ENCODE measurements at regions not wholly inside any gene's neighbourhood (a gene's known extent, or its start where the extent isn't known, plus 50 kb on each side); places are given as distances from the start of the nearest gene placed in this dataset.

DNA sequence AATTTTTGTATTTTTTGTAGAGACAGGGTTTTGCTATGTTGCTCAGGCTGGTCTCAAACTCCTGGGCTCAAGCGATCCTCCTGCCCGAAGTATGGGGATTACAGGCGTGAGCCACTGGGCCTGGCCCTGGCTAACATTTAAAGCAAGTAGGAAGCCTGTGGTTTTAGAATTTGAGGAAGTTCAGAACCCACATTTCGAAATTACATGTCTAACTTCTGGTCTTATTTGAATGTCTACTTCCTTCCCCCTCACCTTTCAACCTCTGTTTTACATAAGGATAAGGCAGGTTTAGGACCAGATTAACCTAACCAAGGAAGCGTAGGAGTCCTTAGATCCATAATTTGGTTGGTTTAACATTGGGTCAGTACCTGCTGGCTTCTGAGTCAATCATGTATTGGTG lies 120.5 kb upstream of the PROK2 start:
- H3K23ac ChIP-seq (ENCODE audit: low read depth, low read length, poor library complexity) = no peak overlapping the region
- H2BK12ac ChIP-seq (ENCODE audit: low read length) = no peak overlapping the region
- no CpG with 5 or more reads among the region's 5 CpGs for WGBS, 2 donors (ENCODE audit: extremely low coverage in 2 of 2, insufficient read length in 2 of 2, insufficient replicate concordance in 1 of 2)
- no peaks in the 10 kb centered on the region for H3K9me3 ChIP-seq (replicated peaks in 1 of 2; ENCODE audit: control insufficient read depth in 2 of 2, insufficient read depth in 1 of 2, low read depth in 1 of 2, low read length in 2 of 2)
- no peak overlapping the region for H3K4me2 ChIP-seq (ENCODE audit: insufficient read depth, low read length, poor library complexity, severe bottlenecking)
- DNase-seq (ENCODE audit: low spot score) = no peak
- peaks cover 0 to 2% (median 0%) of the 10 kb centered on the region in 3 experiments for H3K27me3 ChIP-seq (ENCODE audit: control insufficient read depth in 3 of 3, insufficient read depth in 3 of 3, low read depth in 1 of 3, low read length in 3 of 3)
- no peak overlapping the region for H3K27ac ChIP-seq (replicated peaks; ENCODE audit: low read length)
- H4K8ac ChIP-seq (ENCODE audit: low read depth, low read length) = no peak overlapping the region
- no peak overlapping the region for H2BK120ac ChIP-seq (ENCODE audit: low read depth, low read length)
- no peak overlapping the region for H3K14ac ChIP-seq (ENCODE audit: low read length)
- H4K91ac ChIP-seq (ENCODE audit: low read depth, low read length, poor library complexity) = no peak overlapping the region
- peaks cover 0 to 2% of the 10 kb centered on the region in 2 donors for H3K4me1 ChIP-seq (ENCODE audit: control insufficient read depth in 2 of 2, insufficient read depth in 1 of 2, low read depth in 1 of 2, low read length in 2 of 2)
- H2AK5ac ChIP-seq (ENCODE audit: low read depth, low read length) = no peak overlapping the region
- no peak overlapping the region for H3K4ac ChIP-seq (ENCODE audit: low read length)
- H3K9ac ChIP-seq (ENCODE audit: low read depth, low read length, poor library complexity) = no peak overlapping the region
- H2AFZ ChIP-seq (ENCODE audit: low read length) = no peak overlapping the region
- H3K79me1 ChIP-seq (ENCODE audit: low read depth, low read length) = no peaks in the 10 kb centered on the region
- H2BK5ac ChIP-seq (ENCODE audit: low read length) = no peak overlapping the region
- H3K4me3 ChIP-seq (ENCODE audit: low read length in 2 of 2) = no peak overlapping the region
- H3K36me3 ChIP-seq (replicated peaks in 1 of 2; ENCODE audit: control insufficient read depth in 2 of 2, insufficient read depth in 2 of 2, low read length in 2 of 2) = no peaks in the 10 kb centered on the region
- no peak overlapping the region for H2BK15ac ChIP-seq (ENCODE audit: low read length)
- no peak overlapping the region for H3K18ac ChIP-seq (ENCODE audit: low read length)

DNA sequence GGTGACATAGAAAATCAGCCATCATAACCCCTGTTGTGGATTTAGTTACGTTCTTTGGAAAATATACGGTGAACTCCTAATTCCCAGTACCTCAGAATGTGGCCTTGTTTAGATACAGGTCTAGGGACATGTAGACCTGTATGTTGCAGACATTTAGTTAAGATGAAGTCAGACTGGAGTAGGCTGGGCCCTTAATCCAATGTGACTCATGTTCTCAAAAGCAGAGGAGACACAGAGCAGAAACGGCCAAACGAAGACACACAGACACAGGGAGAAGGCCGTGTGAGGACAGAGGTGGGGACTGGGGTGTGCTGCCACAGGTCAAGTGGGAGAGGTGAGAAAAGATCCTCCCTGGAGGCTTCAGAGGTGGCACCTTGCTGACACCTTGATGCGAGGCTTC lies 119.0 kb upstream of the PROK2 start:
- Histone ChIP-seq H3K27ac (replicated peaks; ENCODE audit: low read length) (no peak overlapping the region), H4K8ac (ENCODE audit: low read depth, low read length) (no peak overlapping the region), H4K91ac (ENCODE audit: low read depth, low read length, poor library complexity) (no peak overlapping the region), H3K4me2 (ENCODE audit: insufficient read depth, low read length, poor library complexity, severe bottlenecking) (no peak overlapping the region), H3K18ac (ENCODE audit: low read length) (no peak overlapping the region), H2BK5ac (ENCODE audit: low read length) (no peak overlapping the region), H2AFZ (ENCODE audit: low read length) (no peak overlapping the region), H2AK5ac (ENCODE audit: low read depth, low read length) (no peak overlapping the region), H3K9ac (ENCODE audit: low read depth, low read length, poor library complexity) (no peak overlapping the region), H2BK15ac (ENCODE audit: low read length) (no peak overlapping the region), H3K36me3 (replicated peaks in 1 of 2; ENCODE audit: control insufficient read depth in 2 of 2, insufficient read depth in 2 of 2, low read length in 2 of 2) (no peaks in the 10 kb centered on the region), H2BK120ac (ENCODE audit: low read depth, low read length) (no peak overlapping the region), H3K27me3 (ENCODE audit: control insufficient read depth in 3 of 3, insufficient read depth in 3 of 3, low read depth in 1 of 3, low read length in 3 of 3) (peaks cover 0 to 2% (median 0%) of the 10 kb centered on the region in 3 experiments), H3K14ac (ENCODE audit: low read length) (no peak overlapping the region), H3K23ac (ENCODE audit: low read depth, low read length, poor library complexity) (no peak overlapping the region), H2BK12ac (ENCODE audit: low read length) (no peak overlapping the region), H3K4ac (ENCODE audit: low read length) (no peak overlapping the region), H3K4me1 (ENCODE audit: control insufficient read depth in 2 of 2, insufficient read depth in 1 of 2, low read depth in 1 of 2, low read length in 2 of 2) (peaks cover 0 to 2% of the 10 kb centered on the region in 2 donors), H3K79me1 (ENCODE audit: low read depth, low read length) (no peaks in the 10 kb centered on the region), H3K9me3 (replicated peaks in 1 of 2; ENCODE audit: control insufficient read depth in 2 of 2, insufficient read depth in 1 of 2, low read depth in 1 of 2, low read length in 2 of 2) (peaks cover 0 to 2% of the 10 kb centered on the region in 2 donors), H3K4me3 (ENCODE audit: low read length in 2 of 2) (no peak overlapping the region)
- no CpG with 5 or more reads among the region's 6 CpGs for WGBS, 2 donors (ENCODE audit: extremely low coverage in 2 of 2, insufficient read length in 2 of 2, insufficient replicate concordance in 1 of 2)
- DNase-seq (ENCODE audit: low spot score) = no peak

DNA sequence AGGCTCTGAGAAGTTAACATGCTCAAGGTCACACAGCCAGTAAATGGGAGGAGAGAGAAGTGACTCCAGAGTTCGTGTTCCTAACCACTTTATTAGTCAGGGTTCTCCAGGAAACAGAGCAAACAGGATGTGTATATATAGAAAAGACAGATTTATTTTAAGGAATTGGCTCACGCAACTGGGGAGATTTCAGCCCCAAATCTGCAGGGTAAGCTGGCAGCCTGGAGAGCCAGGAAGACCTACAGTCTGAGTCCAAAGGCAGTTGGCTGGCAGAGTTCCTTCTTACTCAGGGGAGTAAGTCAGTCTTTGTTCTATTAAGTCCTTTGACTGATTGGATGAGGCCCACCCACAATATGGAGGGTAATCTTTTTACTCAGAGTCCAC lies 118.2 kb upstream of the PROK2 start:
- no peak overlapping the region for H4K91ac ChIP-seq (ENCODE audit: low read depth, low read length, poor library complexity)
- no peak overlapping the region for H3K4me2 ChIP-seq (ENCODE audit: insufficient read depth, low read length, poor library complexity, severe bottlenecking)
- H2BK15ac ChIP-seq (ENCODE audit: low read length) = no peak overlapping the region
- H3K9me3 ChIP-seq (replicated peaks in 1 of 2; ENCODE audit: control insufficient read depth in 2 of 2, insufficient read depth in 1 of 2, low read depth in 1 of 2, low read length in 2 of 2) = peaks cover 0 to 2% of the 10 kb centered on the region in 2 donors
- no peak overlapping the region for H2BK120ac ChIP-seq (ENCODE audit: low read depth, low read length)
- H3K4ac ChIP-seq (ENCODE audit: low read length) = no peak overlapping the region
- no peak overlapping the region for H3K23ac ChIP-seq (ENCODE audit: low read depth, low read length, poor library complexity)
- H3K18ac ChIP-seq (ENCODE audit: low read length) = no peak overlapping the region
- no peak overlapping the region for H4K8ac ChIP-seq (ENCODE audit: low read depth, low read length)
- no peaks in the 10 kb centered on the region for H3K79me1 ChIP-seq (ENCODE audit: low read depth, low read length)
- H3K9ac ChIP-seq (ENCODE audit: low read depth, low read length, poor library complexity) = no peak overlapping the region
- H2AK5ac ChIP-seq (ENCODE audit: low read depth, low read length) = no peak overlapping the region
- no peak overlapping the region for H3K14ac ChIP-seq (ENCODE audit: low read length)
- H3K27ac ChIP-seq (replicated peaks; ENCODE audit: low read length) = no peak overlapping the region
- no peak overlapping the region for H2AFZ ChIP-seq (ENCODE audit: low read length)
- no peak overlapping the region for H2BK12ac ChIP-seq (ENCODE audit: low read length)
- no peaks in the 10 kb centered on the region for H3K36me3 ChIP-seq (replicated peaks in 1 of 2; ENCODE audit: control insufficient read depth in 2 of 2, insufficient read depth in 2 of 2, low read length in 2 of 2)
- no peak overlapping the region for H2BK5ac ChIP-seq (ENCODE audit: low read length)
- H3K27me3 ChIP-seq (ENCODE audit: control insufficient read depth in 3 of 3, insufficient read depth in 3 of 3, low read depth in 1 of 3, low read length in 3 of 3) = no peaks in the 10 kb centered on the region
- DNase-seq (ENCODE audit: low spot score) = no peak
- no peak overlapping the region for H3K4me3 ChIP-seq (ENCODE audit: low read length in 2 of 2)
- no CpG with 5 or more reads among the region's 2 CpGs for WGBS, 2 donors (ENCODE audit: extremely low coverage in 2 of 2, insufficient read length in 2 of 2, insufficient replicate concordance in 1 of 2)
- peaks cover 0 to 2% of the 10 kb centered on the region in 2 donors for H3K4me1 ChIP-seq (ENCODE audit: control insufficient read depth in 2 of 2, insufficient read depth in 1 of 2, low read depth in 1 of 2, low read length in 2 of 2)

DNA sequence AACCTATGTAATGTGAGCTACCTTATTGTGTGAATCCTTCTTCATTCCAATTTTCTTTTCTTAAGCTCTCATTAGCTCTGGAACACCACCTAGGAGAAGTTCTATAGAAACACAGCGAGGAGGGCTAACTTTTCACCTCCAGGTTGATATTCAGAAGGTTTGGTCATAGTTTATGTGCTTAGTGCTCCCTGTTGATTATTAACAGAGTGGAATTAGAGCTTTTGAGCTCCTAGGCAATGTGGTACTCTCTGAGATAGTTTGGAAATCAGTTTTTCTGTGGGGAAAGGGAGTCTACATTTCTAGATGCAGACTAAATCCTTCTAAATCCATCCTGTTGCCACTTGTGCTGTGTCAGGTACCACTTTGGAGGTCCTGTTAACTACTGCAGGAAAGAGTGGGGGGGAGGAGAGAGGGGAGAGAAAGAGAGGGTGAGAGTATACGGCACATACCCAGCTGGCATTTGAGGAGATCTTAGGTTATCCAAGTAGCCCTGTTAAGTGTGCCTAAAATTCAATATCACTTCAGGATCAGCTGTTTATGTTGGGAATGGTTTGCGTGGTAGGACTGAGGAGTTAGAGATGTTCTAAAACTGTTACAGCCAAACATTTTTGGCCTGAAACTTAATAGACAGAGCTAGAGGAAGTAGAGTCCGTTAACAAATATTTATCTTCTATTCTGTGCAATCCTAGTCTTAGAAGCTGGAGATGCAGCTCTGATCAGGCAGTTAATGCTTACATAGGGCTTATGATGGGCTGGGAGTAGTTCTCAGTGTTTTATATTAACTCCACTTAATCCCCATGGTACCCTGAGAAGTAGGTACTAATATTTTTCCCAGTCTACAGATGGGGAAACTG lies 117.5 kb upstream of the PROK2 start:
- H3K4me3 ChIP-seq (ENCODE audit: low read length in 2 of 2) = no peak overlapping the region
- WGBS, 2 donors (ENCODE audit: extremely low coverage in 2 of 2, insufficient read length in 2 of 2, insufficient replicate concordance in 1 of 2) = no CpG with 5 or more reads among the region's 4 CpGs
- H3K36me3 ChIP-seq (replicated peaks in 1 of 2; ENCODE audit: control insufficient read depth in 2 of 2, insufficient read depth in 2 of 2, low read length in 2 of 2) = no peaks in the 10 kb centered on the region
- peaks cover 0 to 2% of the 10 kb centered on the region in 2 donors for H3K4me1 ChIP-seq (ENCODE audit: control insufficient read depth in 2 of 2, insufficient read depth in 1 of 2, low read depth in 1 of 2, low read length in 2 of 2)
- no peak overlapping the region for H2BK120ac ChIP-seq (ENCODE audit: low read depth, low read length)
- H2BK5ac ChIP-seq (ENCODE audit: low read length) = no peak overlapping the region
- H3K14ac ChIP-seq (ENCODE audit: low read length) = no peak overlapping the region
- no peak overlapping the region for H4K8ac ChIP-seq (ENCODE audit: low read depth, low read length)
- H3K79me1 ChIP-seq (ENCODE audit: low read depth, low read length) = no peaks in the 10 kb centered on the region
- H3K27me3 ChIP-seq (ENCODE audit: control insufficient read depth in 3 of 3, insufficient read depth in 3 of 3, low read depth in 1 of 3, low read length in 3 of 3) = no peaks in the 10 kb centered on the region
- no peak overlapping the region for H2BK12ac ChIP-seq (ENCODE audit: low read length)
- H3K23ac ChIP-seq (ENCODE audit: low read depth, low read length, poor library complexity) = no peak overlapping the region
- H3K18ac ChIP-seq (ENCODE audit: low read length) = no peak overlapping the region
- H2BK15ac ChIP-seq (ENCODE audit: low read length) = no peak overlapping the region
- H3K4me2 ChIP-seq (ENCODE audit: insufficient read depth, low read length, poor library complexity, severe bottlenecking) = no peak overlapping the region
- no peak overlapping the region for H3K9ac ChIP-seq (ENCODE audit: low read depth, low read length, poor library complexity)
- no peak overlapping the region for H2AFZ ChIP-seq (ENCODE audit: low read length)
- no peak overlapping the region for H3K4ac ChIP-seq (ENCODE audit: low read length)
- H2AK5ac ChIP-seq (ENCODE audit: low read depth, low read length) = no peak overlapping the region
- no peak for DNase-seq (ENCODE audit: low spot score)
- H3K9me3 ChIP-seq (replicated peaks in 1 of 2; ENCODE audit: control insufficient read depth in 2 of 2, insufficient read depth in 1 of 2, low read depth in 1 of 2, low read length in 2 of 2) = peaks cover 0 to 2% of the 10 kb centered on the region in 2 donors
- H4K91ac ChIP-seq (ENCODE audit: low read depth, low read length, poor library complexity) = no peak overlapping the region
- no peak overlapping the region for H3K27ac ChIP-seq (replicated peaks; ENCODE audit: low read length)

Data from neuronal stem cell (in vitro differentiated cells).